ENCODE measurements at regions not wholly inside any gene's neighbourhood (a gene's known extent, or its start where the extent isn't known, plus 50 kb on each side); places are given as distances from the start of the nearest gene placed in this dataset.

GRCh38 chr2:147636886-147637285 lies 207.9 kb upstream of the ACVR2A start:
- no peak for DNase-seq (ENCODE audit: extremely low read depth, low read depth)
- TF ChIP-seq CTCF (IDR thresholded peaks at IDR 0.05; ENCODE audit: low read depth, low read length, missing control alignments), result no peak
- H3K4me3 ChIP-seq (replicated peaks; ENCODE audit: low read depth, low read length), result no peak overlapping the region

GRCh38 chr2:147636238-147636882 lies 208.5 kb upstream of the ACVR2A start:
- no peak for TF ChIP-seq CTCF (IDR thresholded peaks at IDR 0.05; ENCODE audit: low read depth, low read length, missing control alignments)
- no peak overlapping the region for H3K4me3 ChIP-seq (replicated peaks; ENCODE audit: low read depth, low read length)
- DNase-seq (ENCODE audit: extremely low read depth, low read depth), result no peak

- no peak overlapping the region for H3K4me3 ChIP-seq (replicated peaks; ENCODE audit: low read depth, low read length)
- no peak for TF ChIP-seq CTCF (IDR thresholded peaks at IDR 0.05; ENCODE audit: low read depth, low read length, missing control alignments)
- DNase-seq (ENCODE audit: extremely low read depth, low read depth), result no peak
Measured at GRCh38 chr2:147634826-147635225, 210.0 kb upstream of the ACVR2A start.

GRCh38 chr2:147632198-147632597 lies 212.6 kb upstream of the ACVR2A start:
- DNase-seq (ENCODE audit: extremely low read depth, low read depth), result no peak
- no peak for TF ChIP-seq CTCF (IDR thresholded peaks at IDR 0.05; ENCODE audit: low read depth, low read length, missing control alignments)
- no peak overlapping the region for H3K4me3 ChIP-seq (replicated peaks; ENCODE audit: low read depth, low read length)

GRCh38 chr2:147631294-147631693 lies 213.5 kb upstream of the ACVR2A start:
- no peak for TF ChIP-seq CTCF (IDR thresholded peaks at IDR 0.05; ENCODE audit: low read depth, low read length, missing control alignments)
- no peak for DNase-seq (ENCODE audit: extremely low read depth, low read depth)
- no peak overlapping the region for H3K4me3 ChIP-seq (replicated peaks; ENCODE audit: low read depth, low read length)

- no peak for DNase-seq (ENCODE audit: extremely low read depth, low read depth)
- no peak for TF ChIP-seq CTCF (IDR thresholded peaks at IDR 0.05; ENCODE audit: low read depth, low read length, missing control alignments)
- H3K4me3 ChIP-seq (replicated peaks; ENCODE audit: low read depth, low read length), result no peak overlapping the region
Measured at GRCh38 chr2:147630585-147630984, 214.2 kb upstream of the ACVR2A start.

GRCh38 chr2:147628971-147629421 lies 215.8 kb upstream of the ACVR2A start:
- no peak for DNase-seq (ENCODE audit: extremely low read depth, low read depth)
- H3K4me3 ChIP-seq (replicated peaks; ENCODE audit: low read depth, low read length), result no peak overlapping the region
- TF ChIP-seq CTCF (IDR thresholded peaks at IDR 0.05; ENCODE audit: low read depth, low read length, missing control alignments), result no peak

Data from HFF-Myc (cell line).